C4-2B (cell line): ENCODE measurements at regions not wholly inside any gene's neighbourhood (a gene's known extent, or its start where the extent isn't known, plus 50 kb on each side); places are given as distances from the start of the nearest gene placed in this dataset.

ENCODE experiments used
- ZFX ChIP-seq: fragments of 450-650 bp; IDR thresholded peaks from 2 replicates; pipeline ENCODE4 v1.6.1; 2017
- TF ChIP-seq, protein P1 (sequence below): fragments of 450-650 bp; conservative IDR thresholded peaks from 2 replicates; pipeline ENCODE4 v1.5.1; 2017; ENCODE audit warnings: mild to moderate bottlenecking

DNA sequence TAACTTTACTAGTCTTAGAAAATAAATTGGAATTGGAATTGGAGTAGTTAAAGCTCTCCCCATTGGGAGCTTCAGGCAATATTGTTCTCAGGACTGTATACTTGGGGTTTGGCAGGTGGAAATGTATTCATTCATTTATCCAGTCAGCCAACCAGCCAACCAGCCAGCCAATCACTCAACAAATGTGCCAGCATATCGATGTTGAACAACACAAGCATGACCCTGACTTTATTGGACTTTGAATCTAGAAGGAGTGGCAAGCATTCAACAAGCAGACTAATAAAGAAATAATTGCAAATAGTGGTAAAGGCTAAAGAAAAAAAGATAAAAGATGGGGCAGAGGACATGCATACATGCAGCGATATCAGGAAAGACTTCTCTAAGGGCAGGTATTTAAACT is 55.5 kb upstream of the ZC3H11B start:
- TF ChIP-seq, protein P1, sequence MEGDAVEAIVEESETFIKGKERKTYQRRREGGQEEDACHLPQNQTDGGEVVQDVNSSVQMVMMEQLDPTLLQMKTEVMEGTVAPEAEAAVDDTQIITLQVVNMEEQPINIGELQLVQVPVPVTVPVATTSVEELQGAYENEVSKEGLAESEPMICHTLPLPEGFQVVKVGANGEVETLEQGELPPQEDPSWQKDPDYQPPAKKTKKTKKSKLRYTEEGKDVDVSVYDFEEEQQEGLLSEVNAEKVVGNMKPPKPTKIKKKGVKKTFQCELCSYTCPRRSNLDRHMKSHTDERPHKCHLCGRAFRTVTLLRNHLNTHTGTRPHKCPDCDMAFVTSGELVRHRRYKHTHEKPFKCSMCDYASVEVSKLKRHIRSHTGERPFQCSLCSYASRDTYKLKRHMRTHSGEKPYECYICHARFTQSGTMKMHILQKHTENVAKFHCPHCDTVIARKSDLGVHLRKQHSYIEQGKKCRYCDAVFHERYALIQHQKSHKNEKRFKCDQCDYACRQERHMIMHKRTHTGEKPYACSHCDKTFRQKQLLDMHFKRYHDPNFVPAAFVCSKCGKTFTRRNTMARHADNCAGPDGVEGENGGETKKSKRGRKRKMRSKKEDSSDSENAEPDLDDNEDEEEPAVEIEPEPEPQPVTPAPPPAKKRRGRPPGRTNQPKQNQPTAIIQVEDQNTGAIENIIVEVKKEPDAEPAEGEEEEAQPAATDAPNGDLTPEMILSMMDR = no peak
- no peak for TF ChIP-seq ZFX
